ENCODE measurements at regions not wholly inside any gene's neighbourhood (a gene's known extent, or its start where the extent isn't known, plus 50 kb on each side); places are given as distances from the start of the nearest gene placed in this dataset.

DNA sequence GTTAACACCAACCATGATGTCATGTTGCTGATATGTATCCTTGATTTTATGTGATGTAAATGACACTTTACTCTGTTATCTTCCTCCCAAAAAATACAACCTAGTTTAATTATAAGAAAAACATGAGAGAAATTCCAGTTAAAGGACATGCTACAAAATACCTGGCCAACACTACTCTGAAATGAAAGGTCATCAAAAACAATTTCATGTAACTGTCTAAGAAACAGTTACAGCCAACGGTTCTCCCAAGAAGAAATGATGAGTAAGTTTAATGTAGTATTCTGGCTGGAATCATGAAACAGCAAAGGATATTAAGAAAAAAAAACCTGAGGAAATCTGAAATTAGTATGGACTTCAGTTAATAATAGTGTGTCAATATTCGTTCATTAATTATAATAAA is 653.3 kb upstream of the FOXG1 start:
- H3K27me3 Mint-ChIP-seq, result no peaks in the 10 kb centered on the region
- no peaks in the 10 kb centered on the region for H3K4me1 Mint-ChIP-seq
- DNase-seq (no peak), ATAC-seq (no peak)
- ChIA-PET CTCF (no interaction called here), POLR2A (no interaction called here)
- no peak overlapping the region for H3K27ac Mint-ChIP-seq
- no peak overlapping the region for H3K4me3 Mint-ChIP-seq
- intact Hi-C loops (cut with DNase I, micrococcal nuclease), result no loop called here
- H3K36me3 Mint-ChIP-seq (ENCODE audit: low read depth), result no peaks in the 10 kb centered on the region
- peaks cover 17% of the 10 kb centered on the region for H3K9me3 Mint-ChIP-seq (ENCODE audit: low read depth)

DNA sequence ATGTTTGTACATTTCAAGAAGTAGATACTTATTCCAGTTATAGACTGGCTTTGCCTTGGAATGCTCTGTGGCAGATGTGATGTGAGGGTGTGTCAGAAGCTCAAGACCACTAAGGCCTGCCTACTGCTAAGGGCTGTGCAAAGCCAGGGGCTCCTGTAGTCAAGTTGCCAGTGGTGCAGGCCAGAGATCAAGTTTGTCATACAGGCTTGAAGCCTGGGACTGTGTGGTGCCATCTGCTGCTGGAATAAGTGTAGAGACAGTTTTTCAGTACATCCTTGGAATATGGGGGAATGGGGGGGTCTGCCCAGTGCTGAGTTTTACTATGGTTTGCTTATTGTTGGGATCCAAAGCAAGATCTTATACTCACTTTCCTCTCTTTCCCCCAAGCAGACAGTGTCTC is 649.9 kb upstream of the FOXG1 start:
- intact Hi-C loops (cut with DNase I, micrococcal nuclease), result no loop called here
- ATAC-seq (no peak), DNase-seq (no peak)
- ChIA-PET POLR2A (no interaction called here), CTCF (no interaction called here)
- Mint-ChIP-seq H3K27ac (no peak overlapping the region), H3K27me3 (no peaks in the 10 kb centered on the region), H3K36me3 (ENCODE audit: low read depth) (no peaks in the 10 kb centered on the region), H3K4me3 (no peak overlapping the region), H3K9me3 (ENCODE audit: low read depth) (peaks cover 19% of the 10 kb centered on the region), H3K4me1 (no peaks in the 10 kb centered on the region)

DNA sequence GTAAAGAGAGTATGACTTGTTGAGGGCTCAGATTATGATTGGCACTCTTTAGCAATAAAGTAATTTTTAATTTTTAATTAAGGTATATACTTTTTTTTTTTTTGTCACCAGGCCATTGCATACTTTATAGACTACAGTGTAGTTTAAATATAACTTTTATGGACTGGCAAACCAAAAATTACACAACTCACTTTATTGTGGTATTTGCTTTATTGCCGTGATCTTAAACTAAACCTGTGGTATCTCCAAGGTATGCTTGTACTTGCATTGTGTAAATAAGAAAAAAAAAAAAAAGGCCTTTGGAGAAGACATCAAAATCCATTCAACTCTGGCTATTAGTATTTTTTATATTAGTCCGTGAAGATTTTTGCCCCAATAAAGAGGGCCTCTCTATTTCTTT is 646.7 kb upstream of the FOXG1 start:
- Mint-ChIP-seq H3K4me3 (no peak overlapping the region), H3K9me3 (ENCODE audit: low read depth) (peaks cover 22% of the 10 kb centered on the region), H3K27ac (no peak overlapping the region), H3K4me1 (no peaks in the 10 kb centered on the region), H3K36me3 (ENCODE audit: low read depth) (no peaks in the 10 kb centered on the region), H3K27me3 (no peaks in the 10 kb centered on the region)
- ATAC-seq (no peak), DNase-seq (no peak)
- intact Hi-C loops (cut with DNase I, micrococcal nuclease), result no loop called here
- POLR2A ChIA-PET, result no interaction called here
- CTCF ChIA-PET, result no interaction called here

DNA sequence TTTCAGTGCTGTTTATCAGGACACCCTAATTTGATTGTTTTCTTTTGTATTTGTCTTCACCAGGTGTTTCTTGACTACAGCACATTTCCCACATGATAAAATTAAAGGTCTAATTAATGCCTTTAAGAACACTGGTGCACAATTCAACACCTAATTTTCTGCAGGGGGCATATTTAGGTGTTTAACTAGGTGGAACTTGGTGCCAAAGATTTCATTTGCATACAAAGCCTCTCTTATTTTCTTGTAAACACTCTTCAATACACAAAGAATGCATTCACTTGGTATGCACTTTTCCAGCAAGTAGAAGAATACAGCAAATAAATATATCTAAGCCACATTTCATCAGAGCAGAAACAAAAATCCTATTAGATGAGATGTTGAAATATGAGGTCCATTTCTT is 646.2 kb upstream of the FOXG1 start:
- DNase-seq (no peak), ATAC-seq (no peak)
- no peaks in the 10 kb centered on the region for H3K36me3 Mint-ChIP-seq (ENCODE audit: low read depth)
- H3K4me1 Mint-ChIP-seq, result no peaks in the 10 kb centered on the region
- CTCF ChIA-PET, result interaction anchor here (0.7 kb wide), 1 partner anchor 9 kb away, joined by 3 read pairs; no protein-coding TSS in a partner anchor
- POLR2A ChIA-PET, result no interaction called here
- peaks cover 22% of the 10 kb centered on the region for H3K9me3 Mint-ChIP-seq (ENCODE audit: low read depth)
- H3K27me3 Mint-ChIP-seq, result no peaks in the 10 kb centered on the region
- intact Hi-C loops (cut with DNase I, micrococcal nuclease), result no loop called here
- H3K4me3 Mint-ChIP-seq, result no peak overlapping the region
- no peak overlapping the region for H3K27ac Mint-ChIP-seq

DNA sequence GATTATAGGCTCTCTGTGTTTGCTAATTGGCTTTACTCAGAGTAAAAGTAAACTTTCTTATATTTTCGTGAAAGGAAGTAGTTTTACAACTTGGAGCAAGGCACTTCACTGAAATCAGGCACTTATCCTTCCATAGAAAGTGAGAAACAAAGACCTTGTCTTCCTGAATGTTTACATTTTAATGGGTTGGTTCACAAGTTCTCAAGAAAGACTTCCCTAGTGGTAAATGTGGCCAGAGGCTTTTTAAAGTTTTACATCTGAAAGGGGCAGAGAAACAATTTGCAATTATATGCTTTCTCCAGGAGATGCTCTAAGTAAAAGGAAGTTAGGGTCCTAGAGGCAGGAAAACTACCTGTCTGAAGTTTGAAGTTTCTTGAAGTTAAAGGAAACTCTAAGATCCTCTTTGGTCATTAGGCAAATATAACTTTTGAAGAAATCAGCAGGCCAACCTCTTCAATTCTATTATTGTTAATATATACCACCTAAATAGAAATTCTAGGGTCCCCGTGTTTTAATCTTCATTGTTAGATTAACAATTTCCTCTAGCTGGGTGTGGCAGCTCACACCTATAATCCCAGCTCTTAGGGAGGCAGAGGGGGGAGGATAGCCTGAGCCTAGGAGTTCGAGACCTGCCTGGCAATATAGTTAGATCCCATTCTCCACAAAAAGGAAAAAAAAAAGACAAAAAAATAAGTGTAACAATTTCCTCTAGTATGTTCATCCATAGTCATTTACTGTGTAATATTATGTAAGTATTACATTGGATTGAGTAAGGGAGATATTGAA is 644.9 kb upstream of the FOXG1 start:
- H3K36me3 Mint-ChIP-seq (ENCODE audit: low read depth), result no peaks in the 10 kb centered on the region
- no peak overlapping the region for H3K27ac Mint-ChIP-seq
- ATAC-seq, result no peak
- ChIA-PET CTCF (no interaction called here), POLR2A (no interaction called here)
- no peaks in the 10 kb centered on the region for H3K27me3 Mint-ChIP-seq
- intact Hi-C loops (cut with DNase I, micrococcal nuclease), result no loop called here
- no peak for DNase-seq
- no peaks in the 10 kb centered on the region for H3K4me1 Mint-ChIP-seq
- no peak overlapping the region for H3K4me3 Mint-ChIP-seq
- peaks cover 22% of the 10 kb centered on the region for H3K9me3 Mint-ChIP-seq (ENCODE audit: low read depth)

DNA sequence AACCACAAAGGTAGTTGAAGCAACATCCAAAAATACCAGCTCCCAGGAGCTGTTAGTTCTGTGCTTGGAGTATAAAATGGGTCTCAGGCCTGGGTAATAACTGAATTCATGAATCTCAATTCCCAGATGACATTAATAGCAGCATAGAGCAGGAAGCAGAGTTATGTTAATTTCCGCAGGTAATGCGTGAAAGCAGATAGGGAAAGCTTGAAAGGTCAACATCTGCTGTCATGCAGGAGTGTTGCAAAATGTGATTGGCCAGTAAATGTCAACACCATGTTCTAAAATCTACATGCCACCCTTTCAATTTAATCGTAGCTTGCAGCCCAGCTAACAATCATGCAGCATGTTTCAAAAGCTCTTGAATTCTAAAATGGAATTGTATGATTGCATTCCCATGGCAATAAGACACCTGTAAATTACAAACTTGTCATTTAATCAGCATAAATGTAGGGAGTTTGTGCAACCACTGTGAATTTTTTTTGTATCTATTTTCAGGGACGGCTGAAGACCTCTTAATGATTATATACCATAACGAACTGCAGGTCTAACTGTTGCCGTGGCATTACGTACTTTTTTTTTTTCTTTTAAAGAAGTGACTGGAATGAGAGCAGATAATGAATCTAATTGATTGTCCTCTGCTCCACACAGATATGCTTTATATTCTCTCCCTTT is 635.8 kb upstream of the FOXG1 start:
- POLR2A ChIA-PET, result no interaction called here
- Mint-ChIP-seq H3K27me3 (no peaks in the 10 kb centered on the region), H3K9me3 (ENCODE audit: low read depth) (peaks cover 10% of the 10 kb centered on the region), H3K4me3 (no peak overlapping the region), H3K27ac (no peak overlapping the region), H3K4me1 (no peaks in the 10 kb centered on the region), H3K36me3 (ENCODE audit: low read depth) (no peaks in the 10 kb centered on the region)
- intact Hi-C loops (cut with DNase I, micrococcal nuclease), result no loop called here
- no peak for ATAC-seq
- DNase-seq, result no peak
- CTCF ChIA-PET, result interaction anchor here (0.7 kb wide), 1 partner anchor 86 kb away, joined by 4 read pairs; no protein-coding TSS in a partner anchor

DNA sequence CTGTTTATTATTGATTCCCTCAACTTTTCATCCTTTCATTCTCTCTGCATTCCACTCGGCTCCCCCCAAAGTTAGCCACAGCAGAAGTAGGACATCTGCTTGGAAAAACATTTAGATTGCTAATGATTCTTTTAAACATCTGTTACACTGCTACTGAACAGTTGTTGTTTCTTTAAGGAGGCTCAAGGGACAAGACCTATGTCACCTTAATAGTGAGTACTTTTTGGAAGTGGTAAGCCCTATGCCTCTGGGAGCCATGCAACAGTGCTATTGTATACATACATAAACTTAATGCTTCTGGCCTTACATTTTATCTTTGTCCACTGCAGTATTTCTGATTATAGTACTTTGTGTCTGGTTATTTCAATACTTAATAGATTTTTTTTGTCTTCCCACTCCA is 628.2 kb upstream of the FOXG1 start:
- ChIA-PET CTCF (no interaction called here), POLR2A (no interaction called here)
- Mint-ChIP-seq H3K27me3 (no peaks in the 10 kb centered on the region), H3K4me3 (no peak overlapping the region), H3K27ac (no peak overlapping the region), H3K36me3 (ENCODE audit: low read depth) (no peaks in the 10 kb centered on the region), H3K9me3 (ENCODE audit: low read depth) (peaks cover 11% of the 10 kb centered on the region), H3K4me1 (no peaks in the 10 kb centered on the region)
- no peak for DNase-seq
- intact Hi-C loops (cut with DNase I, micrococcal nuclease), result no loop called here
- ATAC-seq, result no peak

DNA sequence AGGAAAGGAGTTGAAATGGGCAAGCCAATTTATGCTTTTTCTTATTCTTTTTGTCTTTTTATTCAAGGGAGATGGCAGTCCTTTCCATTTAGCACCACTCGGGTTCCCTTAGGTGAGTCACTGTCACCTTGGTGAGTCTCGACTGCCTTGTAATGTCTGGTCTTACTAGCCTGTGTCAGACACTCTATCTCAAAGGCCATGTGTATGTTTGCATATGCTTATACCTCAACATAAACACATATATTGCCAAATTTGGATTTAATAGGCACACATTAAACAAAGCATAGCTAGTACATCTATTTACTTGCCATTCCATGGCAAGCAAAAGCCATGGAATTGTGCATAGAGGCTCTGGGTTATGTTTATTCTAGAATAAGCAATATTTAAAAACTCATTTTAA is 624.9 kb upstream of the FOXG1 start:
- Mint-ChIP-seq H3K4me1 (no peaks in the 10 kb centered on the region), H3K27ac (no peak overlapping the region), H3K27me3 (no peaks in the 10 kb centered on the region), H3K36me3 (ENCODE audit: low read depth) (no peaks in the 10 kb centered on the region), H3K9me3 (ENCODE audit: low read depth) (peaks cover 15% of the 10 kb centered on the region), H3K4me3 (no peak overlapping the region)
- CTCF ChIA-PET, result no interaction called here
- intact Hi-C loops (cut with DNase I, micrococcal nuclease), result no loop called here
- DNase-seq (no peak), ATAC-seq (no peak)
- POLR2A ChIA-PET, result no interaction called here

DNA sequence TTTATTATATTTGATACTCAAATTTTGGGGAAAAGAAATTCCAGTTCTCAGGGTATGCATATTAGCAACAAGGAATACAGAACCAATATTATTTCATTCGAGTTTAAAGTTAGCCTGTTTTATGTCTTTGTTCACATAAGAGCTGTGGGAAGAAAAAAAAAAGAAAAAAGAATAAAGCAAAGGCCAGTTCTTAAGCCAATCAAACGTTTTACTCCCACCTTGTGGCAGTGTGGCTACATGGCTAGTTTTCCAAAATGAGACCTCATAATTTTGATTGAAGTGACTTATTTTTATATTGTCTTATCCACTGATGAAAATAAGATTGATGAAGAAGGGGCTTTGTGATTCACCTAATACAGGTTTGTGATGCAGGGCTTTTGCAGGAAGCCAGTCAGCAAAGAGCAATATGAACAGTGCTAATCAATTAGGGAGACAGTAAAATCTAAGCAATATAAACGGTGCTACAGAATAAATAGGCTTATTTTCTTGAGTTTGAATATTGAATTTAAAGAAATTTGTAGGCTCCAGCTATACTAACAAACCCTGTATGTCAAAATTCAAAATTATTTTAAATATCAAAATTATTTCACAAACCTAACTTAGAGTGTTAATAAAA is 624.1 kb upstream of the FOXG1 start:
- H3K27ac Mint-ChIP-seq, result no peak overlapping the region
- H3K36me3 Mint-ChIP-seq (ENCODE audit: low read depth), result no peaks in the 10 kb centered on the region
- ChIA-PET POLR2A (no interaction called here), CTCF (no interaction called here)
- H3K4me1 Mint-ChIP-seq, result no peaks in the 10 kb centered on the region
- no peak overlapping the region for H3K4me3 Mint-ChIP-seq
- no peaks in the 10 kb centered on the region for H3K27me3 Mint-ChIP-seq
- intact Hi-C loops (cut with DNase I, micrococcal nuclease), result no loop called here
- no peak for DNase-seq
- H3K9me3 Mint-ChIP-seq (ENCODE audit: low read depth), result peaks cover 15% of the 10 kb centered on the region
- no peak for ATAC-seq

DNA sequence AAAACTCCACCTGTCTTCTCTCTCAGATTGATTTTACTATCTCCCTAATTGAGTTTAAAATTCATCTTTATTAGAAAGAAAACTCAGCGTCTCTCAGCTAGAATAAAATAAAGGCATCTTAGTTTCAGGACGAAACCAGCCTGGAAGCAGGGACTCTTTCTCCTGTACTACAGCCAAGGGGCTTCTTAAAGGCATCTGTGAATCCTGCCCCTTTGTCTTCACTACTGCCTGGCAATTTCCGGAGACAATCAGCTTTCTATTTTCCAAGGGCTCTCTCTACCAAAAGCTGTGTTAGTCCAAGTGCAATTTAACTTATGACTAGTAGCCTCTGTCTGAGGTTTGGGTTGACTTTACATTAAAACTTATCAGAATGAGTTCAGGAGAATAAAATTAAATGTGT is 623.3 kb upstream of the FOXG1 start:
- Mint-ChIP-seq H3K27ac (no peak overlapping the region), H3K36me3 (ENCODE audit: low read depth) (no peaks in the 10 kb centered on the region), H3K4me1 (no peaks in the 10 kb centered on the region), H3K9me3 (ENCODE audit: low read depth) (peaks cover 12% of the 10 kb centered on the region), H3K4me3 (no peak overlapping the region), H3K27me3 (no peaks in the 10 kb centered on the region)
- intact Hi-C loops (cut with DNase I, micrococcal nuclease), result no loop called here
- ChIA-PET POLR2A (no interaction called here), CTCF (no interaction called here)
- ATAC-seq (no peak), DNase-seq (no peak)

DNA sequence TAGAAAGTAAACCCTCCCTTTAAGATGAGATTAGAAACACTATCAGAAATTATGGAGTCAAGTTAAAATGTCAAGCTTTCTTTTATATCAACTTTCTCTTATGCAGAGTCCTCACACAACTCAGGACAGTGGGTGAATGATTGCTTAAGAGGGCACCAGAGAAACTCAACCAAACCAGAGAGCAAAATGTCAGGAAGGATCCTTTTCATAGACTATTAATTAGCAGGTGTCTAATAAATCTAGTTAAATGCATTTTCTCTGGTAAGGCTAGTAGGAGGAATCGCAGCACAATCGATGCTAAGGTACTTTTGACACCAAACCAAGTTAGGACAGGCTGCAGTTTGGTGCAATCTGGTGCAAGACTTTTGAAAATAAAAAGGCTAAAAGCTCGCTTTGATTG is 614.7 kb upstream of the FOXG1 start:
- POLR2A ChIA-PET, result no interaction called here
- Mint-ChIP-seq H3K27ac (no peak overlapping the region), H3K36me3 (ENCODE audit: low read depth) (no peaks in the 10 kb centered on the region)

DNA sequence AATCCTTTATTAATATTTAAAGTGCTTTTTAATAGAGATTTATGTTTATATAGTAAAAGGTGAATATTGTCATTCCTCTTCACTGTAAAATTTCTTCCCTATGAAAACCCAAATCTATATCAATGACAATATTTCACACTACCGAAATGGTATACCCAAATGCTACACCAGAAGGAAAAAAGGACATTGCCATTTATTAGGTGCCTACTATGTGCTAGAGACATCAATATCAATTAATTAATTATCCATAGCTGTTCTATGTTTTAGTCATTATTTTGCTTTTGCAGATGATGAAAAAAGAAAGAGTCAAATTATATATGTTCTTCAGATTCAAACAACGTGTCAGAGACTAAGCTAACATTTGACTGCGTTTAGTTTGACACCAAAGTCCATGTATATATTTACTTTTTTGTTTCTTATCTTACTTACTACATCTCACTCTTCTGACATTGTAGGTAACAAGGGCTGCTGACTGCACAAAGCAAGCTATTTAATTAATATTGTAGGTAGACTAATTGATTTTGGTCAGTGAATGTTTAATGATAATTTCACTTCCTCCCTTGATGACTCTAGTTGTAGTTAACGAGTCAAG is 614.0 kb upstream of the FOXG1 start:
- no peaks in the 10 kb centered on the region for H3K4me1 Mint-ChIP-seq
- DNase-seq (no peak), ATAC-seq (no peak)
- no peaks in the 10 kb centered on the region for H3K27me3 Mint-ChIP-seq
- intact Hi-C loops (cut with DNase I, micrococcal nuclease), result no loop called here
- ChIA-PET POLR2A (no interaction called here), CTCF (interaction anchor here (0.7 kb wide), 1 partner anchor 9 kb away, joined by 3 read pairs; no protein-coding TSS in a partner anchor)
- H3K27ac Mint-ChIP-seq, result no peak overlapping the region
- no peaks in the 10 kb centered on the region for H3K36me3 Mint-ChIP-seq (ENCODE audit: low read depth)
- no peak overlapping the region for H3K4me3 Mint-ChIP-seq
- peaks cover 7% of the 10 kb centered on the region for H3K9me3 Mint-ChIP-seq (ENCODE audit: low read depth)

More for the DNA sequence above, 614.7 kb upstream of the FOXG1 start:
- Mint-ChIP-seq H3K4me1 (no peaks in the 10 kb centered on the region), H3K9me3 (ENCODE audit: low read depth) (peaks cover 5% of the 10 kb centered on the region), H3K4me3 (no peak overlapping the region), H3K27me3 (no peaks in the 10 kb centered on the region)
- CTCF ChIA-PET, result interaction anchor here (0.7 kb wide), 1 partner anchor 10 kb away, joined by 3 read pairs; no protein-coding TSS in a partner anchor
- DNase-seq (no peak), ATAC-seq (no peak)
- intact Hi-C loops (cut with DNase I, micrococcal nuclease), result no loop called here

All from activated CD4-positive, alpha-beta T cell treated with anti-CD3 and anti-CD28 coated beads for 36 hours (primary cell).